Endothelial cell of umbilical vein (primary cell): ENCODE measurements at regions not wholly inside any gene's neighbourhood (a gene's known extent, or its start where the extent isn't known, plus 50 kb on each side); places are given as distances from the start of the nearest gene placed in this dataset.

Experiments
- BruUV-seq: library from RNA; stranded (reverse); fragments of 400-500 nt; replicated peaks from 2 replicates; lab custom pipeline; 2021; lab: Mats Ljungman, UMichigan
- CTCF ChIA-PET: fragments of 300-600, 350-600 bp; sonication (Branson Sonifier 250); formaldehyde crosslinking; loops from one replicate; lab custom pipeline; 2021; ENCODE audit warnings: antibody characterized with exemption, inconsistent platforms; lab: Charles Lee
- POLR2A ChIA-PET: fragments of 300-600, 350-600 bp; sonication (Branson Sonifier 250); formaldehyde crosslinking; loops from one replicate; lab custom pipeline; 2021; ENCODE audit warnings: antibody characterized with exemption, inconsistent platforms; lab: Charles Lee
- DNase-seq: peaks from one replicate; pipeline ENCODE4 v3.0.0-alpha.2; 2011; ENCODE audit warnings: low read depth, low spot score
- FAIRE-seq: peaks from 2 replicates; lab custom pipeline; 2011; peaks lifted over from hg19 to GRCh38; lab: Jason Lieb, UNC
- H2AFZ ChIP-seq: 2 replicates; pipeline ENCODE4 v1.6.0; 2012; ENCODE audit warnings: low read depth, low read length, control low read depth, inconsistent platforms
- H3K27ac ChIP-seq: 2 replicates; pipeline ENCODE4 v1.5.1; 2011; ENCODE audit warnings: low read depth, mild to moderate bottlenecking, control low read depth, low read length, moderate library complexity; ENCODE audit not compliant: insufficient read depth
- H3K27me3 ChIP-seq, 2 experiments: 2 replicates each; pipeline versions ENCODE4 v1.6.0 to v1.6.1; 2011; ENCODE audit warnings: low read length in 2 of 2, mixed read lengths in 1 of 2; ENCODE audit not compliant: control insufficient read depth in 2 of 2, insufficient read depth in 2 of 2
- H3K36me3 ChIP-seq, 2 experiments: 2 replicates in 1 of 2; 3 replicates in 1 of 2; pipeline ENCODE4 v1.5.1; 2011; ENCODE audit warnings: low read length in 2 of 2, mild to moderate bottlenecking in 1 of 2, moderate library complexity in 1 of 2; ENCODE audit not compliant: control insufficient read depth in 2 of 2, insufficient read depth in 2 of 2; ENCODE audit errors: extremely low read depth in 1 of 2
- H3K4me1 ChIP-seq: 3 replicates; pipeline ENCODE4 v1.5.1; 2011; ENCODE audit warnings: mild to moderate bottlenecking, low read length; ENCODE audit not compliant: control insufficient read depth, insufficient read depth; ENCODE audit errors: extremely low read depth
- H3K4me2 ChIP-seq: 2 replicates; pipeline ENCODE4 v1.6.1; 2011; ENCODE audit warnings: low read length, control low read depth, mixed read lengths; ENCODE audit not compliant: insufficient read depth
- H3K4me3 ChIP-seq, 3 experiments: fragments of 200-600 bp in 1 of 3; sonication (generic), shearing (Covaris generic) in 1 of 3; replicated peaks in 1 of 3; 2 replicates each; pipeline ENCODE4 v1.5.1; 2011 to 2016; ENCODE audit warnings: control low read depth in 3 of 3, low read length in 3 of 3, mild to moderate bottlenecking in 2 of 3, inconsistent platforms in 1 of 3, low read depth in 1 of 3, moderate library complexity in 1 of 3; ENCODE audit not compliant: insufficient read depth in 1 of 3
- H3K79me2 ChIP-seq: 2 replicates; pipeline ENCODE4 v1.6.0; 2012; ENCODE audit warnings: low read length, inconsistent platforms; ENCODE audit not compliant: control insufficient read depth, insufficient read depth
- H3K9ac ChIP-seq: replicated peaks from 2 replicates; pipeline ENCODE3; 2011; ENCODE audit warnings: low read length, control low read depth; ENCODE audit not compliant: insufficient read depth; ENCODE audit errors: extremely low read depth
- H3K9me1 ChIP-seq: replicated peaks from 3 replicates; pipeline ENCODE4 v1.6.0; 2011; ENCODE audit warnings: mild to moderate bottlenecking, low read length; ENCODE audit not compliant: control insufficient read depth, insufficient read depth; ENCODE audit errors: extremely low read depth
- H3K9me3 ChIP-seq: replicated peaks from 2 replicates; pipeline ENCODE4 v1.5.1; 2012; ENCODE audit warnings: low read length, inconsistent platforms; ENCODE audit not compliant: control insufficient read depth, insufficient read depth
- H4K20me1 ChIP-seq: replicated peaks from 2 replicates; pipeline ENCODE3; 2011; ENCODE audit warnings: mild to moderate bottlenecking, low read length; ENCODE audit not compliant: control insufficient read depth, insufficient read depth; ENCODE audit errors: extremely low read depth
- EZH2 ChIP-seq: IDR thresholded peaks from 2 replicates; pipeline ENCODE4 v1.6.1; 2012; ENCODE audit warnings: borderline replicate concordance, low read depth, mild to moderate bottlenecking, moderate library complexity, low read length, inconsistent platforms; ENCODE audit not compliant: severe bottlenecking
- FOS ChIP-seq: IDR thresholded peaks from 2 replicates; pipeline ENCODE4 v1.6.1; 2011; ENCODE audit warnings: mild to moderate bottlenecking, low read length, moderate library complexity, borderline replicate concordance; ENCODE audit not compliant: insufficient read depth
- GATA2 ChIP-seq: IDR thresholded peaks from 2 replicates; pipeline ENCODE4 v1.7.0; 2011; ENCODE audit warnings: low read depth, mild to moderate bottlenecking, moderate library complexity, mixed read lengths, low read length; ENCODE audit not compliant: insufficient read length, insufficient read depth
- JUN ChIP-seq: IDR thresholded peaks from 2 replicates; pipeline ENCODE4 v1.6.1; 2011; ENCODE audit warnings: borderline replicate concordance, low read depth; ENCODE audit not compliant: insufficient read length, insufficient read depth
- MYC ChIP-seq: IDR thresholded peaks from one replicate; pipeline ENCODE4 v1.6.1; 2011; ENCODE audit warnings: mild to moderate bottlenecking, low read depth, low read length
- POLR2A ChIP-seq: IDR thresholded peaks from 2 replicates; pipeline ENCODE4 v1.6.1; 2012; ENCODE audit warnings: low read depth, mild to moderate bottlenecking, control low read depth, low read length
- POLR2AphosphoS5 ChIP-seq: IDR thresholded peaks from 2 replicates; pipeline ENCODE4 v1.6.1; 2012; ENCODE audit warnings: low read depth, mild to moderate bottlenecking, control low read depth, low read length, moderate library complexity; ENCODE audit not compliant: insufficient read depth
- dilution Hi-C: fragments of 300-500 bp; cut with MboI; formaldehyde crosslinking; loops from one replicate; pipeline ENCODE4 v1.15.0; 2019; ENCODE audit warnings: low sequenced_read_pairs; ENCODE audit not compliant: extremely low pct_ligation_motif_present
- intact Hi-C: fragments of 100-400 bp; cut with micrococcal nuclease; formaldehyde crosslinking; loops from one replicate; pipeline ENCODE4 v1.10.0; 2022
- TF ChIP-seq, protein P1 (sequence below), 2 donors: IDR thresholded peaks; 1 replicate in 1 of 2; 2 replicates in 1 of 2; pipeline ENCODE4 v1.5.1; 2011; ENCODE audit warnings: low read length in 2 of 2, mild to moderate bottlenecking in 2 of 2, moderate library complexity in 2 of 2, control low read depth in 1 of 2, inconsistent platforms in 1 of 2, low read depth in 1 of 2; ENCODE audit not compliant: insufficient read depth in 1 of 2; ENCODE audit errors: extremely low read depth in 1 of 2
- TF ChIP-seq, protein P2 (sequence below): IDR thresholded peaks from 2 replicates; pipeline ENCODE4 v1.6.1; 2011; ENCODE audit not compliant: insufficient read depth, insufficient read length

DNA sequence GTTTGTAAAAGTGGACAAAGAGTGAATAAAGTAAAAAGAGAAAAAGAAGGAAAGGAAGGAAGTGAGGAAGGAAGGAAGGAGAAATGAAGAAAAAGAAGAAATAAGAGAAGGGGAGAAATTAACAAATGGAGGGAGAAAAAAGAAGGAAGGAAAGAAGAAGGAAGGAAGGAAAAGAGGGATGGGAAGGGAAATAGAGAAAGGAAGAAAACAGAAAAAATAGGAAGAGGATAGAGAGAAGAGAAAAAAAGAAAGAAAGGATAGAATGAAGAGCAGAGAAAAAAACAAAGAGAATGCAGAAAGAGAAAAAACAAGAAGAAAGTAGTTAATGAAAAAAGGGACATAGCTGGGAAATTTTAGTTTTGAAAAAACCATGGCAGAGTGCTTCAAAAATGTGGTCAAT, 361.8 kb downstream of the EPHA7 start:
- intact Hi-C loops (no loop called here), dilution Hi-C loops (no loop called here)
- no peaks in the 10 kb centered on the region for H3K36me3 ChIP-seq
- H3K27me3 ChIP-seq: no peaks in the 10 kb centered on the region
- no peak for DNase-seq
- no peak overlapping the region for H3K4me2 ChIP-seq
- no TSS peak for BruUV-seq
- POLR2A ChIA-PET: no interaction called here
- no peak overlapping the region for H3K27ac ChIP-seq
- no peaks in the 10 kb centered on the region for H3K79me2 ChIP-seq
- CTCF ChIA-PET: no interaction called here
- no peak overlapping the region for H2AFZ ChIP-seq
- H3K9me1 ChIP-seq: no peaks in the 10 kb centered on the region
- no peaks in the 10 kb centered on the region for H3K9me3 ChIP-seq
- no peak for FAIRE-seq
- no peaks in the 10 kb centered on the region for H4K20me1 ChIP-seq
- no peak overlapping the region for H3K4me3 ChIP-seq
- H3K9ac ChIP-seq: no peak overlapping the region
- TF ChIP-seq JUN (no peak), MYC (no peak), GATA2 (no peak), POLR2AphosphoS5 (no peak), FOS (no peak)
- TF ChIP-seq, protein P1, sequence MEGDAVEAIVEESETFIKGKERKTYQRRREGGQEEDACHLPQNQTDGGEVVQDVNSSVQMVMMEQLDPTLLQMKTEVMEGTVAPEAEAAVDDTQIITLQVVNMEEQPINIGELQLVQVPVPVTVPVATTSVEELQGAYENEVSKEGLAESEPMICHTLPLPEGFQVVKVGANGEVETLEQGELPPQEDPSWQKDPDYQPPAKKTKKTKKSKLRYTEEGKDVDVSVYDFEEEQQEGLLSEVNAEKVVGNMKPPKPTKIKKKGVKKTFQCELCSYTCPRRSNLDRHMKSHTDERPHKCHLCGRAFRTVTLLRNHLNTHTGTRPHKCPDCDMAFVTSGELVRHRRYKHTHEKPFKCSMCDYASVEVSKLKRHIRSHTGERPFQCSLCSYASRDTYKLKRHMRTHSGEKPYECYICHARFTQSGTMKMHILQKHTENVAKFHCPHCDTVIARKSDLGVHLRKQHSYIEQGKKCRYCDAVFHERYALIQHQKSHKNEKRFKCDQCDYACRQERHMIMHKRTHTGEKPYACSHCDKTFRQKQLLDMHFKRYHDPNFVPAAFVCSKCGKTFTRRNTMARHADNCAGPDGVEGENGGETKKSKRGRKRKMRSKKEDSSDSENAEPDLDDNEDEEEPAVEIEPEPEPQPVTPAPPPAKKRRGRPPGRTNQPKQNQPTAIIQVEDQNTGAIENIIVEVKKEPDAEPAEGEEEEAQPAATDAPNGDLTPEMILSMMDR (IDR thresholded peaks at IDR 0.05; ENCODE audit: extremely low read depth in 1 of 2, insufficient read depth in 1 of 2, low read depth in 1 of 2, low read length in 2 of 2): no peak
- no peaks in the 10 kb centered on the region for H3K4me1 ChIP-seq

- TF ChIP-seq, protein P2, sequence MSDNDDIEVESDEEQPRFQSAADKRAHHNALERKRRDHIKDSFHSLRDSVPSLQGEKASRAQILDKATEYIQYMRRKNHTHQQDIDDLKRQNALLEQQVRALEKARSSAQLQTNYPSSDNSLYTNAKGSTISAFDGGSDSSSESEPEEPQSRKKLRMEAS: no peak
- no peak for TF ChIP-seq GATA2
- no peak for TF ChIP-seq POLR2A
- no peak for TF ChIP-seq MYC
- no peak for TF ChIP-seq POLR2AphosphoS5
- no peak for TF ChIP-seq JUN
- no peak for TF ChIP-seq EZH2
- TF ChIP-seq, protein P1 (IDR thresholded peaks at IDR 0.05; ENCODE audit: extremely low read depth in 1 of 2, insufficient read depth in 1 of 2, low read depth in 1 of 2, low read length in 2 of 2): no peak
- no peak for TF ChIP-seq FOS
- H3K27ac ChIP-seq: no peak overlapping the region
- intact Hi-C loops (no loop called here), dilution Hi-C loops (no loop called here)
- BruUV-seq: no TSS peak
- H3K9me1 ChIP-seq: no peaks in the 10 kb centered on the region
- no peak overlapping the region for H3K4me2 ChIP-seq
- H2AFZ ChIP-seq: no peak overlapping the region
- FAIRE-seq (no peak), DNase-seq (no peak)
- H3K4me3 ChIP-seq: no peak overlapping the region
- ChIA-PET CTCF (interaction anchor here (1.0 to 1.7 kb wide), 2 partner anchors 10 to 11 kb away, joined by 3 to 7 read pairs; no protein-coding TSS in a partner anchor), POLR2A (no interaction called here)
- no peaks in the 10 kb centered on the region for H3K4me1 ChIP-seq
- H3K36me3 ChIP-seq: no peaks in the 10 kb centered on the region
- H3K27me3 ChIP-seq: no peaks in the 10 kb centered on the region
- no peaks in the 10 kb centered on the region for H3K79me2 ChIP-seq
- no peak overlapping the region for H3K9ac ChIP-seq
- no peaks in the 10 kb centered on the region for H4K20me1 ChIP-seq
- no peaks in the 10 kb centered on the region for H3K9me3 ChIP-seq
These were observed 371.0 kb downstream of the EPHA7 start for GRCh38 chr6:93048381-93048780.
